ENCODE measurements at regions not wholly inside any gene's neighbourhood (a gene's known extent, or its start where the extent isn't known, plus 50 kb on each side); places are given as distances from the start of the nearest gene placed in this dataset.

DNA sequence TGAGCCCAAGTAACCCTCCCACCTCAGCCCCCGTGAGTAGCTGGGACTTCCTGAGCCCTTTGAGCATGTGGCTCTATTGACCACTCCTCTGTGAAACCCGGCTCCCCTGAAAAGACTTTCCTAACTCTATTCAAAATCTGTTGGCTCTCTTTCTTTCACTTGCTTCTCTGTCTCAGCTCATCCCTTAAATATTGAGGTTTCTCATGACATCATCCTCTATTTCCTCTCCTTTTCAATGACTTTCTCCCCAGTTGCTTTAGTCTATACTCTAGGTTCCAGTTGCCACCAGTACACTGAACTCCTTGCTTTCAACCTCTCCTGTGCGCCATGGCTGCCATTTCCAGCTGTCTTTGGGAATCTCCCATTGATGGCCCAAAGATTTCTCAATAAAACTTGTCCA is 79.8 kb upstream of the STK17B start (continued):
- TF ChIP-seq CHCHD3 (CRISPR knock-in tag; IDR thresholded peaks at IDR 0.05) = no peak
- no peak for TF ChIP-seq HSF4 (CRISPR knock-in tag; IDR thresholded peaks at IDR 0.05; ENCODE audit: borderline replicate concordance)
- no peak for TF ChIP-seq KLF16 (IDR thresholded peaks at IDR 0.05)
- TF ChIP-seq MAFK (IDR thresholded peaks at IDR 0.05; ENCODE audit: low read length) = no peak
- TF ChIP-seq FOXM1 (IDR thresholded peaks at IDR 0.05; ENCODE audit: low read depth) = no peak
- TF ChIP-seq FOXM1 (CRISPR knock-in tag; IDR thresholded peaks at IDR 0.05; ENCODE audit: low read depth) = no peak
- TF ChIP-seq BRD9 (IDR thresholded peaks at IDR 0.05; ENCODE audit: low read depth, partially characterized antibody) = no peak
- no peak for TF ChIP-seq ZBTB2 (IDR thresholded peaks at IDR 0.05)
- no peak for TF ChIP-seq E2F6 (IDR thresholded peaks at IDR 0.05; ENCODE audit: borderline replicate concordance in 1 of 2, extremely low read depth in 1 of 2, insufficient read depth in 1 of 2, insufficient read length in 1 of 2, low read depth in 1 of 2, low read length in 1 of 2, poor library complexity in 1 of 2, severe bottlenecking in 1 of 2)
- TF ChIP-seq, protein P1, sequence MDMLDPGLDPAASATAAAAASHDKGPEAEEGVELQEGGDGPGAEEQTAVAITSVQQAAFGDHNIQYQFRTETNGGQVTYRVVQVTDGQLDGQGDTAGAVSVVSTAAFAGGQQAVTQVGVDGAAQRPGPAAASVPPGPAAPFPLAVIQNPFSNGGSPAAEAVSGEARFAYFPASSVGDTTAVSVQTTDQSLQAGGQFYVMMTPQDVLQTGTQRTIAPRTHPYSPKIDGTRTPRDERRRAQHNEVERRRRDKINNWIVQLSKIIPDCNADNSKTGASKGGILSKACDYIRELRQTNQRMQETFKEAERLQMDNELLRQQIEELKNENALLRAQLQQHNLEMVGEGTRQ (CRISPR knock-in tag; IDR thresholded peaks at IDR 0.05) = no peak
